GM21786 (cell line): ENCODE measurements at regions not wholly inside any gene's neighbourhood (a gene's known extent, or its start where the extent isn't known, plus 50 kb on each side); places are given as distances from the start of the nearest gene placed in this dataset.
"Not testable (repeated sequence)": the region's sequence is repeated elsewhere in the genome, so short reads cannot be mapped to it uniquely, and the experiment has no call there.

Source experiments
- ATAC-seq: cut with Tn5 transposase; IDR thresholded peaks from one replicate; pipeline ENCODE4 v1.9.1; 2021; ENCODE audit not compliant: unreplicated experiment

GRCh38 chr4:10388146-10388545, 69.1 kb downstream of the ZNF518B start:
- ATAC-seq = not testable (repeated sequence)

DNA sequence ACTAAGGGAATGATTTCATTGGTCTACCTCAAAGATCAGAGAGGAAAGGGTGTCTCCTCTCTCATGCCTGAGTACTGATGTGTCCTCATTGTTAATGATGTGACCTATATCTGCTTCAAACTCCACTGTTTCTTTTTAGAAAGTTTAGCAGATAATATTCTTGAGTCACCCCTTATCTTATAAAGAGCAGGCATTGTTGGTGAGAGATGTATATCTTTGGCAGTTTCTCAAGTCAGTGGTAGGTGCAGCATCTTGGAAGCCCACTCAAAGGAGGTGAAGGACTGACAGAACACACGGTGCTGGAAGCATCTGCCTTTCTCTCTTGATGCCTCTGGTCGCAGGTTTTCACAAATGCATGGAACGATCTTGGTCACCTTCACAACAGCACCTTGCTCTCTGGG, 71.2 kb downstream of the ZNF518B start:
- no peak for ATAC-seq

GRCh38 chr4:10384974-10385373, 72.3 kb downstream of the ZNF518B start:
- ATAC-seq = no peak

DNA sequence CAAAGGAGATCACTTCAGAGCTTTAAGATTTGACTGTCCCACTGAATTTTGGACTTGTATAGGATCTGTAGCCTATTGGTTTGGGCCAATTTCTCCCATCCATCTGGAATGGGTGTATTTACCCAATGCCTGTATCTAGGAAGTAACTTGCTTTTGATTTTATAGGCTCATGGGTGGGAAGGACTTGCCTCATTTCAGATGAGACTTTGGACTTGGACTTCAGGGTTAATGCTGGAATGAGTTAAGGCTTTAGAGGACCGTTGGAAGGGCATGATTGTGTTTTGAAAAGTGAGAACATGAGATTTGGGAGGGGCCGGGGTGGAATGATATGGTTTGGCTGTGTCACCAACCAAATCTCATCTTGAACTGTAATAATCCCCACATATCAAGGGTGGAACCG, 73.8 kb downstream of the ZNF518B start:
- ATAC-seq = no peak

DNA sequence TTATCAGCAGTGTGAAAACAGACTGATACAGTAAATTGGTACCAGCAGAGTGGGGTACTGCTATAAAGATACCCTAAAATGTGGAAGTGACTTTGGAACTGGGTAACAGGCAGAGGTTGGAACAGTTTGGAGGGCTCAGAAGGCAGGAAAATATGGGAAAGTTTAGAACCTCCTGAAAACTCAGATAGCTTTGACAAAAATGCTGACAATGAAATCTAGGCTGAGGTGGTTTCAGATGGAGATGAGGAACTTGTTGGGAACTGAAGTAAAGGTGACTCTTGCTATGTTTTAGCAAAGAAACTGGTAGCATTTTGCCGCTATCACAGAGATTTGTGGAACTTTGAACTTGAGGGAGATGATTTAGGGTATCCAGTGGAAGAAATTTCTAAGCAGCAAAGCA, 75.1 kb downstream of the ZNF518B start:
- not testable (repeated sequence) for ATAC-seq

- ATAC-seq = no peak
Observed at GRCh38 chr4:10381146-10381545, 76.1 kb downstream of the ZNF518B start.

DNA sequence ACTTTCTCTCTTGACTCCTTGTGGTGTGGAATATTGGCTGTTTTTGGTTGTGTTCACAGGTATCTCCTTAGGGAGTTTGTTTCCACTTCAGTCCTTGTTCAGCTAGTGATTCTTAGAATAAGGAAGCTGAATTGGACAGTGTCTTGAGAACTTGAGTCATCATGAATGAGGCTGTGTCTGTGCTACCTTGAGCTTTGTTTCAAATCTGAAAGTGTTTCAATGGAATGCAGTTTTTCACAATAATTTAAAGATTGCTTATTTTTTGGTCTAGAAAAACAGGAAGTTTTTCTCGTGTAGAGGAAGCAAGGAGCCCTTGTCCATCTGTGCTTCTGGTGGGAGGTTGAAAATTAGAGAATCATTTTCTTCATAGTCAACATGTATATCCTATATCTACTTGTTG, 76.5 kb downstream of the ZNF518B start:
- ATAC-seq = no peak

- no peak for ATAC-seq
Observed at GRCh38 chr4:10371869-10372471, 85.3 kb downstream of the ZNF518B start.

GRCh38 chr4:10371121-10371520, 86.1 kb downstream of the ZNF518B start:
- ATAC-seq = no peak

- ATAC-seq = no peak
Observed at GRCh38 chr4:10369517-10369916, 87.7 kb downstream of the ZNF518B start.

- ATAC-seq = no peak
Observed at GRCh38 chr4:10366628-10367027, 90.6 kb downstream of the ZNF518B start.

GRCh38 chr4:10364194-10364593, 93.0 kb downstream of the ZNF518B start:
- ATAC-seq = no peak

- ATAC-seq = no peak
Observed at GRCh38 chr4:10354746-10355145, 102.5 kb downstream of the ZNF518B start.

DNA sequence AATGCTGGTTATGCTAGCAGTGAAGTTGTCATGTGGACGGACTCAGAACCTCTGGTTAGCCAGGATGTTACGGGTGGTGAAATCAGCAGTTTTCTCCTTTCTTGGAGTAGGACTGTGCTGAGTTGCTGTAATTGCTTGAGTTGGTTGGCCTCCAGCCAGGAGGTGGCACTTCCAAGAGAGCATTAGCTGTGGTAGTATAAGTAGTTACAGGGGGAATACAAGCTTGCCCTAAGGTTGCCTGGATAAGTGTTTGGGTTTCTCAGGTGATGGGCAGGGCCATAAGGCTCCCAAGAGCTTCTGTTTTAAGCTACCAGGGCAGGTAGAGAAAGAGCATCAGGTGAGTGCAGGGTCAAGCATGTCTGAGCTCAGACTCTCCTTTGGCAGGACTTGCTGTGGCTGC, 103.0 kb downstream of the ZNF518B start:
- no peak for ATAC-seq

DNA sequence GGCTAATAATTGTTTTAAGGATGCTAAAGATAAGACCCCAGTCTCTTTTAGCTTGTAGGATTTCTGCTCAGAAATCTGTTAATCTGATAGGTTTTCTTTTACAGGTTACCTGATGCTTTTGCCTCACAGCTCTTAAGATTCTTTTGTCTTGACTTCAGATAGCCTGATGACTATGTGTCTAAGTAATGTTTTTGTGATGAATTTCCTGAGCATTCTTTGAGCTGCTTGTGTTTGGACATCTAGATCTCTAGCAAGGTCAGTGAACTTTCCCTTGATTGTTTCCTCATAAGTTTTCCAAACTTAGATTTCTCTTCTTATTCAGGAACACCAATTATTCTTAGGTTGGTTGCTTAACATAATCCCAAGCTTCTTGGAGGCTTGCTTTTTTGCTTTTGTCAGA, 104.1 kb downstream of the ZNF518B start:
- ATAC-seq = no peak

DNA sequence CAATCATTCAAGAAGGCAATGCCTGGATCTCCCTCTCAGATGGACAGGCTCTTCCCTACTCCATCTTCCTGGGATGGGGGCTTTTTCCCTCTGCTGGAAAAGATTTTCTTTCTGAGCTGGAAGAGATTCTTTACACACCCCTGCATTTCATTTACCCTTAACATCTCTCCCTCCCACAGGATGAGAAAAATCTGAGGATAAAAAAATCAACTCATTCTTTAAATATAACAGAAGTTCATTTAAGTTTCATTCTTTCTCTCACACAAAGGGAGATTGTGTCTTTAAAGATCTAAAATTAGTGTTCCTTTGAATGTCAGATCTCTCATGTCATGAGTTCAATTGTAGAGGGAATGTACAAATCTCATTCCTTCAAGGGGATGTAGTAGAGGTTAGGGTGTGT, 109.0 kb downstream of the ZNF518B start:
- no peak for ATAC-seq

- ATAC-seq = no peak
Observed at GRCh38 chr4:10347815-10348214, 109.4 kb downstream of the ZNF518B start.

- no peak for ATAC-seq
Observed at GRCh38 chr4:10347281-10347795, 109.9 kb downstream of the ZNF518B start.

DNA sequence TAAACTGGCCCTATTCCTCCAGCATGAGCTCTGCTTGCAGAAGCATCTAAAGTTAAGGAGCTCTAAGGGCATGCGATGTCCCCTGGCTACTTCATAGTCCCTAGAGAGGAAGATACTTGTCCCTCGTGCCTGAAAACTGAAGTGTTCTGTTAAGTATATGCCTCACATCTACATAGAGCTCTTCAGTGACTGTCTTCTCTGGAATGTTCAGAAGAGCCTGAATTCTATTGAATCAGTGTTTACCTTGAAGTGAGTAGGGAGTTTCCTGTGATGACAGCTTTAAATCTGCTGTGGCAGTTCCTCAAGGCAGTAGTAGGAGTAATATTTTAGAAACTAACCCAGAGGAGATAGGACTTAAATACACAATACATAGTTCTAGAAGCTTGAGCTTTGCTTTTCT, 111.2 kb downstream of the ZNF518B start:
- no peak for ATAC-seq

- ATAC-seq = no peak
Observed at GRCh38 chr4:10345381-10345784, 111.8 kb downstream of the ZNF518B start.

DNA sequence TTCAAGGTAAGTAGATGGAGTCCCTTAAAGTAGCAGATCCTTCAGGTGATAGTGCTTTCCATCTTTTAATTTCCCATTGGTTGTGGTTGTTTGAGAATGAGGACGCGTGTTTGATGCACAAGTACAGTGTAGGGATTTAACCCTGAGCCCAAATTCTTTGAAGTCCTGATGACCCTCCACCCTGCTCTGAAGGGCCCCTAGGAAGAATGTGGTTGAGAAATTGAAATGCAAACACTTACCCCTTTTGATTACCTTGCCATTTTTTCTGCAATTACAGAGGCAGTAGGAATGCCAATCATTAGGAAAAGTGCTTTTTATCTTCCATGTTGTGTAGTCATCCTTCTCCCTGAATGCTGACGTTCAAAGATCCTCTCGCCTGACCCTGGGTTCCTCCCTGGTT, 112.4 kb downstream of the ZNF518B start:
- no peak for ATAC-seq

GRCh38 chr4:10343656-10344055, 113.6 kb downstream of the ZNF518B start:
- ATAC-seq = no peak

DNA sequence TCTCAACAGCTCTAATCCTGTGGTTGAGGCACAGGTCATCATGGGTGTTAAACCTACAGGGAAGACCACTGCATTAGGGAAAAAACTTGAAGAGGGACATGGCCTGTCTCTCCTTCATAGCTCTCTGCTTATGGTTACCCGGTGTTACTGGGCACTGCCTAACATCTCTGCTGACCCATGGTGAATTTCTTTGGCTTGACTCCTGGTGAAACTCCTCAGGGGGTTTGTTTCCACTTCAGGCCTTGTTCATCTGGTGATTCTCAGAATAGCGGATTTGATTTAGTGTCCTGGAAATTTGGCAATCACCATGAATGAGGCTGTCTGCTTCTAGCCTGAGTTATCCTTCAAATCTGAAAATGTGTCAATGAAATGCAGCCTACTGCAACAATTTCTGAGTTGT, 114.4 kb downstream of the ZNF518B start:
- ATAC-seq = no peak
